KBM-7 (cell line): ENCODE measurements at regions not wholly inside any gene's neighbourhood (a gene's known extent, or its start where the extent isn't known, plus 50 kb on each side); places are given as distances from the start of the nearest gene placed in this dataset.

Experiments used
- DNase-seq: peaks from one replicate; pipeline ENCODE4 v3.0.0-alpha.2; 2015
- in situ Hi-C: fragments of 300-500 bp; cut with MboI; formaldehyde crosslinking; loops from 2 replicates; pipeline ENCODE4 v1.14.3; 2020; ENCODE audit warnings: low sequenced_read_pairs, low pct_unique_long_range_greater_than_20kb, mixed read lengths

DNA sequence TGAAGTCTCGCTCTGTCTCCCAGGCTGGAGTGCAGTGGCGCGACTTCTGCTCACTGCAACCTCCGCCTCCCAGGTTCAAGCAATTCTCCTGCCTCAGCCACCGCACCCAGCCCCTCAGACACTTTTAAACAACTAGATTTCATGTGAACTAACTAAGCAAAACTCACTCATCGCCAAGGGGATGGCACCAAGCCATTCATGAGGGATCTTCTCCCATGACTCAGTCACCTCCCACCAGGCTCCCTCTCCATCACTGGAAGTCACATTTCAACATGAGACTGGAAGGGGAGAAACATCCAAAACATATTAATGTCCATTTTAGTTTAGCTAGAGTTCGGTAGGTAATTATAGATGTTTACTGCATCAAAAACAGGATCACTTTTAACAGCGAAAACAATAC lies 95.9 kb upstream of the PRL start:
- in situ Hi-C loops: no loop called here
- DNase-seq: no peak

DNA sequence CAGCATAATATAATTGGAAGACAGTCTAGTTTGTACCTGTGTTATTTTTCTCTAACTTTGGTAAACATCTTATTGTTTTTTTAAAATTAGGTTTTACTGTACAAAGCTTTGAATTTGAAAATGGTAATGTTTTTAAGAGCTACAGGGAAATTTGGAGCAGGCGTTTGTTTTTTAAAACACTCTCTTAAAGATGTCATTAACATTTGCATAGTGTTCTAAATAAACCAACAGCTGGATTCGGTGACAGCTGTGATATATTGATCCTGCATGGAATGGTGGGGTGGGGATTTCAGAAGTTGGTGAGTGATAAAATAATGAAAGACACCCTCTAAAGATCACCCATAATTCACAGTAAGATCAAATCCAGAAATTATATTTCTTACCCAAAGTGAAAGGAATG lies 97.9 kb upstream of the PRL start:
- no peak for DNase-seq
- in situ Hi-C loops: no loop called here

DNA sequence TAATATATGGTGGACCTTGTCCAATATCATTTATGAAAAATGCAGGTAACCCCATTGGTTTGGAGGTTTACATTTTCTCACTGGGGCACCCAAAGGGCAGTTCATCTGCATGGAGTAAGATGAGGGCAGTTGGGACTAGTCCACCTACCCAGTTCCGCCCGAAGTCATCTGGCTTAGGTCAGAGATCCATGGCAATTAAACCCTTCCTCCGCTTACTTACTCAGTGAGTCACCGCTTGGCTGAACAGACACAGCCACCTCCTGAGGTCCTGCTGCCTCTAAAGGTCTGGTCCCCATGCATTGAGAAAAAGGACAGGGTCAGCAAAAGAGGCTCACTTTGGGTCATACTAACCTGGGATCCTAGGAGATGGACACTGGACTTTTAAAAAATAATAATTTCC lies 102.9 kb upstream of the PRL start:
- DNase-seq: no peak
- in situ Hi-C loops: no loop called here

DNA sequence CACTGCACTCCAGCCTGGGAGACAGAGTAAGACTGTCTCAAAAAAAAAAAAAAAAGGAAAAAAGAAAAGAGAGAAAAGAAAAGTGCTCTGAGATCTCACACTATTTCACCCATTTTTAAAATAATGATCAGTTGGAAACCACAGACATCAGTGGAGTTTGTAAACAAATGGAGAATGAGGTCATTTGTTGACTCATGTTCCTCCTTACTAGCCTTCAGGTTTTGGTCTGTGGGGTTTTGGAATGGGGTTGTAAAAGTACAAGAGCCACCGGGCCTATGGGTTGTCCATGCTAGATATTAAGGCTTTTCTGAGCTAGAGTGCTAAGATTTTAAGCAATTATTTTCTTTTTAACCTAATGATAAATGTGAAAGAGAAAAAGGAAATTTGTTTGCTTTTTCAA lies 104.4 kb upstream of the PRL start:
- no peak for DNase-seq
- in situ Hi-C loops: no loop called here

DNA sequence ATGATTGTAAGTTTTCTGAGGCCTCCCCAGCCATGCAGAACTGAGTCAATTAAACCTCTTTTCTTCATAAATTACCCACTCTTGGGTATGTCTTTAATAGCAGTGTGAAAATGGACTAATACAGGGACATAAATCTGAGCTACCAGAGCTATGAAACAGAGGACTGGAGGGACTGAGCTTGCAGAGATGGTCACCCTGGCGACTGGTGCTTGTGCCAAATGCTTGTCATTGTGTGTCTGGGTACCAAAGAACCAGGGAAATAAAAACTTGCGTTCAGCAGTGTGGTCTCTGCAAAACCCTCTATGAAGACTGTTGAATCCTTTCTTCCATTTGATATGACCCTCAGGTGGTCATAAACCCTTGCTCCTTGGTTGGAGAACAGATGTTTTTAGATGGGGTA lies 105.1 kb upstream of the PRL start:
- in situ Hi-C loops: no loop called here
- no peak for DNase-seq

DNA sequence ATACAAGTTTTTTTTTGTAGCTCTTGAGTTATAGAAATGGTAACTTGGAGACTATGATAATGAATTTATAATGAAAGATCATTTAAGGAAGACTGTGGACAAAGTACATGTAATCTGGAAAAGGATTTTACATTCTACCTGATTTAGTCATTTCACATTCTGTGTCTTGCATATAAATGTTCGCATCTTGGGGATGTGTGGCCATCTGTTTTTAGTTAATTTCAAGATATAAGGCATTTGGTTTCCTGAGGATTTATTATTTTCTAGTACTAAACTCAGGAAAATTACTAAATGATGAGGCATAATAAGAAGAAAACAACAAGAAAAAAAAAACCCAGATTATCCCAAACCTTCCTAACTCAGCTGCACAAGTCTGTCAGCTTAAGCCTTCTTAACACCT lies 112.7 kb upstream of the PRL start:
- no peak for DNase-seq
- in situ Hi-C loops: no loop called here

DNA sequence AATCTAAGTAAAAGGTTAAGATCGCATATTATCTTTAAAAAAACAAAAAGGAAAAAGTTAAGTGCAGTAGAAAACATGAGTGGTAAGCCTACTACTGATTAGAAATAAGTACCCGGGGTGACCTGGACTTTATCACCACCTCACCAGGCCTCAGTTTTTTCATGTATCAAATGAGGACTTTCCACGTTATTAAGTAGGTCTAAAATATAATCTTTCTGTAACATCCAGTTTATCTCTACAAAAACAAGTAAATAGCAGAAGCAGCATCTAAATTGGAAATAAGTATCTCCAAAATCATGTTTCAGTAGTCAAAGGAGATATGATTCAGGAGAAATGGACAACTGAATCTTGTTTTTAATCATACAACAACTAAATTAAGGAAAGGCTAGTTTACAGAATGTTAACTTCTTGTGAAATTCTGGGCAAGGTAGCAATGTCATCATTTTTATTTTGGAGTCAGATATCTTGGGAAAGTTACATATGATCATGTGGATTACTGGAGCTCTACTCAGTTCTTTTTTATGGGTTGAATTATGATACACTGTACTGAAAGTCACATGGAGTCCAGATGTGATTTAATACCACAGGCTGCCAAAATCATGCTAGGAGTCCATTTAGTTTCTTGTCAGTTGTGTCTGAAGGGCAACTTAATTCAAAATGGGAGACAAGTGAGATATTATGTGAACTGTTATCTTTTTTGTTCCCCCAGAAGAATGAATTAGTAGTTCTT lies 114.7 kb upstream of the PRL start:
- no peak for DNase-seq
- in situ Hi-C loops: no loop called here

DNA sequence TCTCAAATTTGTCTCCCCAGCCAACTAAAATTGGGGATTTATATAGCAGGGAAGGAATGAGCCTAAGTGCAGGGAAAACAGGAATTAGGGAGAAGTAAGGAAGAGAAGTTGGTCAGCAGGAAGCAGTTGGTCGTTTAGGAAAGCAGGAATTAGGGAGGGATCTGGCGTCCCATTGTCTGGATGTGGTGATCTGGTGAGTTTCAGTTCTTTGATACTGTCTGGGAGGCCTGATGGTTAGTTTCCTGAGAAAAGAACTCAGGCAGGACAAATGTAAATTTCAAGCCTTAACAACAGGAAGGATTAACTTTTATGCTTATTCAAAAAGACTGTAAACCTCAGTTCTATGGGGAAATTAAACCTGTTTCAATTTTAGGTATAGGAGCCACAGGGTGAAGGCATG lies 116.2 kb upstream of the PRL start:
- in situ Hi-C loops: no loop called here
- DNase-seq: no peak

DNA sequence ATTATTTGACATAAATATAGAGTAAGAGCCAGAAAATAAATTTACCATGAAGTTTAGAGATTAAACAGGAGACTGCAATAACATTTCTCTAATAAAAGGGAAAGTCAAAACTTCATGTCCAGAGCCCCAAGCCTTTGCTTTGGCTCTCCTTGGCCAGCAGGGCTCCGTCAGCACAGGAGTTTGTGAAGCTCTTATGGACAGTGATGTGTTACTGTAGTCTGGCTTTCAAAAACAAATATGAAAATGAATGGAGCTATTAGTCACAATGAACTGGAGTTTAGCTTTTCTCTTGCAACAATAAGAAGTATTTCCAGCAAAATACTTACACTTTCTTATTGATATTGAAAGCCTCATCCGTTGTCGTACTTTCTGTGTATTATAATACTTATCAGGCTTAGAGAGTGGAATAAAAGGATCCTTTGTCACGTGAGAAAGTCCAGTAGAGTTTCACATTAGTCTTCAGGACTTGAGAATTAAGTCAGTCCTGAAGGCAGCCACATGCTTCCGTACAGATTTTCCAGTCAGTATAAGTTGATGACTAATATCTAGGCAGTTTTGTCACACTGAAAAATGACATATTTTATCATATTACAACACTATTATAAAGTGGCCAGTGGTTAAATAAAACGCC lies 117.0 kb upstream of the PRL start:
- DNase-seq: no peak
- in situ Hi-C loops: no loop called here

DNA sequence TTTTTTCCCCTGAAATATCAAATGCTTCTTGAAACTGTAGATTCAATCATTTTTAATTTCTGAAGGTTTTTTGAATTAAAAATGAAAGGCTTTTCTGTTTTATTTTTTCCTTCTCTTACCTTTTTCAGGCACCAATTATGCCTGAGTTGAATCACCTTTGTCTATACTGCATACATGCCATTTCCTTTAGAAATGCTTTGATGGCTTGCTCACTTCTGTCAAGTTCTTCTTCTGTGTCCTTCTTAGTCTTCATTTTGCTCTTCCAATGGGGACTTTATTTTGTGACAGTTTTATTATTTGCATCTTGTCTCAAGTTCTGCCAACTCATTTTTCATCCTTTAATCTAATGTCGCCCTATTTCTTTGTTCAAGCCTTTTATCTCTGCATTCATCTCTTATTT lies 121.9 kb upstream of the PRL start:
- DNase-seq: no peak
- in situ Hi-C loops: no loop called here

DNA sequence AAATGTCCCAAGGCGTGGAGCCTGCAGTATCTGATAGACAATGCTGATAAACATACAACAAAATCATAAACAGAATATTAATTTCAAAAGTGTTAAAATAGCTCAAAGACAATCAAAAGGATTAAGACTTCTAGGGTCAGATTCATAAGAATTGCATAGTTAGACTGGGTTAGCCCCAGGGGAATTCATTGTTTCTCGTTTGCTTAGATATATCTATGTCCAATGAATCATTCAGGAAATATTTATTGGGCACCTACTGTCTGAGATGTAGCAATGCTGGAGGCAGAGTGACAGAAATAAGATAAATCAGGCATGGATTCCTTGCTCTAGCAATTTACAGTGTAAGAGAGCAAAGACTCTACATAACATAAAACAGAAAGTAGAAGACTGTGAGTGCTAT lies 124.4 kb upstream of the PRL start:
- in situ Hi-C loops: no loop called here
- DNase-seq: no peak

DNA sequence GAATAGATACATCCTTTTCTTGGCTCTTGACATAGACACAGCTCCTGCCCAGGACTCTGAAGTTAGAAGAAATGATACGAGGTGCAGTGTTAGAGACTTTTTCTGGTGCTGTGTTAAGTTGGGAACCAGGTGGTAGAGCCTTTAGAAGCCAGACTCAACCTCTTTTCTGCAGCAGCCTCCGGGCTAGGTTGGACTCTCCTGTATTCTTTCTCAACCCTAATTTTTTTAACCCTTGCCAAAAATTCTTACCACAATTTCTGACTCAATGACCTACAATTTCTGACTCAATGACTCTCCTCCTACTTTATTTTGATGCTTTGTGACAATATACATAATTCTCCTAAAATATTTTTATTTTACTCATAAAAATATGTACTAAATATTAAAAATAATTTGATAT lies 127.4 kb upstream of the PRL start:
- no peak for DNase-seq
- in situ Hi-C loops: no loop called here

DNA sequence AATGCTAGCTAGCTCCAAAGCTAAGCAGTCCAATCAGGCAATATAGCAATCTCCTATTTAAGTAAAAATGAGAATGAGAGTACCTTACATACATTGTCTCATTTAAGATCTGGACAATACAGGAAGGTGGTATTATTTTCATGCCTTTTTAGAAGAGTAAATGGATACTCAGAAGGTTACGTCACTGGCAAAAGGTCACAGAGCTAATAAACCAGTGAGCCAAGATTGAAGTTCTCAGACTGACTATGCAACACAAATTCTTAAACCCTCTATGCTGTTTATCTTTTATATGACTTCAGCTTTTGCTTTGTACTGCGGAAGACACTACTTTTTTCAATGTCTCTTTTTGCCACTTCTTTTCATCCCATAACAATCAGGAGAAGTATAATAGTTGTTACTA lies 135.2 kb upstream of the PRL start:
- no peak for DNase-seq
- in situ Hi-C loops: no loop called here

DNA sequence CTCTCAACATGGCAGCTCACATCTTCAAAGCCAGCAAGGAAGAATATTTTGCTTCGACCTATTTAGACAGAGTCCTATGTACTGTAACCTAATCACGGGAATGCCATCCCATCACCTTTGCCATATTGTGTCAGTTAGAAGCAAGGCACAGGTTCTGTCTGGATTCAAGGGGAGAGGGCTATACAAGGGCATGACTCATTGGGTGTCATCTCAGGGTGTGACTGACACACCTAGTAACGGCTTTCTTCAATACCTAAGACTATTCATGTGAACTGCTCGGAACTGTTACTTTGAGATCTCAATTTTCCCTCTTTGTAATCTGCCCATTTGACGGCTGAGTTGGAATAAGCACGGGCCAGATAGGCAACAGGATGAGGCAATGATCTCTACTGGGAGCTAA lies 135.6 kb upstream of the HDGFL1 start:
- in situ Hi-C loops: no loop called here
- DNase-seq: no peak

DNA sequence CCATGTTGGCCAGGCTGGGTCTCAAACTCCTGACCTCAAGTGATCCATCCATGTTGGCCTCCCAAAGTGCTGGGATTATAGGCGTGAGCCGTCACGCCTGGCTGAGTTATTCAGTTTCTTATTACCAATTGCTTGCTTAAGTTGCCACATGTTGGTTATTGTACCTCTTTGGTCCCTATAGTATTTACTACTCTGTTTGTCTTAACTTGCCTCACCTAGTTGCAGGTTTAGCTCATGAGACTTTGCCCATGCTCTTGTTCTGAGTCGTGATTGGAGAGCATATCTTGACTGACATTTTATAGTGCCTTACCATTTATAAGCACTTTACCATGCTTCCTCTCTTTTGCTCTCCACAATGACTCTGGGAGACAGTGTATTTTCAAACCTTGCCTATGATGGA lies 134.2 kb upstream of the HDGFL1 start:
- in situ Hi-C loops: no loop called here
- no peak for DNase-seq

DNA sequence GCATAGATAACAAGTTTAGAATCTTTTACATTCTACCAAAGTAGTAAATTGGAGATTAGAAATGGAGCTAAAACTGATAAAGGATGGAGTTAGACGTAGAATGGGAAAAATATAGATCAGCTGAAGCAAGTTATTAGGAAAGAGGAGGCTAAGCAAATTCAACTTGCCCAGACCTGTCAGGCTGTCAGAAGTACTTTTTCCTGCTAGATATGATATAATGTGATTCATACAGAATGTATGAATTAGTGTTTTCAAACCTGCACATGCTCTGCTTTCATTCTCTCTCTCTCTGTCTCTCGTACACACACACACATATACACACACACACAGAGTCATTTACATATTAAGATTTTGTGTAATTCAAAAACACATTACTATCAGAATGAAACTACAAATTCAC lies 133.2 kb upstream of the HDGFL1 start:
- no peak for DNase-seq
- in situ Hi-C loops: no loop called here

DNA sequence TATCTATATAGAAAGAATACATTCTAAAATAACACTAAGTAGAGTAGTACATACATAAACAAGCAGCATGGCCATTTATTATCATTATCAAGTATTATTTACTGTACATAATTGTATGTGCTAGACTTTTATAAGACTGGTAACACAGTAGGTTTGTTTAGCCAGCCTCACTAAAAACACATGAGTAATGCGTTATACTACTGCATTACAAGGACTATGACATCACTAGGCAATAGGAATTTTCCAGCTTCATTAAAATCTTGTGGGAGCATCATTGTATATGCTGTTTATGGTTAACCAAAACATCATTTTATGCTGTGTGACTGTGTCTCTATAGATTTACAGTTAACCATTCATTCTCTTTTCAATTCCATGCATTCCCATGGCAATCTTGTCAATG lies 131.7 kb upstream of the HDGFL1 start:
- no peak for DNase-seq
- in situ Hi-C loops: no loop called here

DNA sequence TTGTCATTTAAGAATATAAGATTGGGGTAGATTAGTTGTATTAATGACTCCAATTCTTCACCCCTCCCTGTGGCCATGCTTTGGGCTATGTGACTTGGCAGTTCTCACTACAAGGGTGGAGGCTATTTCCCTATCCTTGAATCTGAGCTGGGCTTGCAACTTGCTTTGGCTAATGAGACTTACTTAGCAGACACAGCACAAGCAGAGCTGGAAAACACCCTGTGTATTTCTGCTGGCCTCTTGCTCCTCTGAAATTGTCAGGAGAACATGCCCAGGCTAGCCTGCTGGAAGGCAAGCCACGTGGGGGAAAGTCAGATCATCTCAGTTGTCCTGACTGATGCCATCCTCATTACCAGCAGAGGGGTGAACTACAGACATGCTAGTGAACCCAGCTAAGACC lies 126.5 kb upstream of the HDGFL1 start:
- peak; percentile 1 for DNase-seq
- in situ Hi-C loops: no loop called here

DNA sequence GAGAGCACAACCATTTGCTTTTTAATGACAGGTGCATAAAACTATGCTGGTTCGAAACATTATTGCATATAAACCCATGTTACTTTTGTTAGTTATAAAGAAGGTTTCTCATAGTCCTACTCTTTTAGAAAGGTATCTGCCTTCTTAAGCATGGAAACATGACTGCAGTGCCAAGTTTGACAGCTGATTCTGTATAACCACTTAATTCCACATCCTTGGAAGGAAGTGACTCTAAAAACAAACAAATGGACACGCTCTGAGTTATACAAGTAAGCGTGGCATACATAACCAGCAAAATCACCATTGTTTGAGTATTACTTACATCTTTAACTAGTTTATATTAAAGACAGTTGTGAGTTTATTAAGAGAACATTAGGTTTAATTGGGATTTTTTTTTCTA lies 125.0 kb upstream of the HDGFL1 start:
- in situ Hi-C loops: no loop called here
- DNase-seq: no peak

DNA sequence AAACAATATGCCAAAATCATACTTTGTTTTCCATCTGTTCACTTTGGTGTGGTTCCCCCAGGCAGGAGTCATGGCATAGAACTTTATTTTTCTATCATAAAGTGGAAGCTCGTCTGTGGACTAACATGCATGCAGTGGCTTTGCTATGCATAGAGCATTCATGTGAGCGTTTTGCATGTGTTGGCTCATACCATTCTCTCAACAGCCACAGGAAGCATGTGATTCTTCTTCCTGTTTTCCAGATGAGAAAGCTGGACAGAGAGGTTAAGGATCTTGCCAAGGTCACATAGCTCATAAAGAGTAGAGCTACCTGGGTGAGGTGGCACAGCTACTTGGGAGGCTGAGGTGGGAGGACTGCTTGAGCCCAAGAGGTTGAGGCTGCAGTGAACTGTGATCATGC lies 123.4 kb upstream of the HDGFL1 start:
- in situ Hi-C loops: no loop called here
- DNase-seq: no peak
